ENCODE measurements at regions not wholly inside any gene's neighbourhood (a gene's known extent, or its start where the extent isn't known, plus 50 kb on each side); places are given as distances from the start of the nearest gene placed in this dataset.
"Not testable (repeated sequence)": the region's sequence is repeated elsewhere in the genome, so short reads cannot be mapped to it uniquely, and the experiment has no call there.

GRCh38 chr1:110260194-110260593, 50.1 kb downstream of the KCNC4 start:
- DNase-seq (ENCODE audit: low read depth in 2 of 2), result no peak

- DNase-seq (ENCODE audit: low read depth in 2 of 2), result no peak
Measured at GRCh38 chr1:110262296-110262695, 52.2 kb downstream of the KCNC4 start.

- DNase-seq (ENCODE audit: low read depth in 2 of 2), result peak in 1 of 2 donors; percentile 26
Measured at GRCh38 chr1:110262846-110263631, 52.9 kb downstream of the KCNC4 start.

GRCh38 chr1:110264430-110264829, 54.3 kb downstream of the KCNC4 start:
- DNase-seq (ENCODE audit: low read depth in 2 of 2), result peak in 1 of 2 donors; percentile 38

- DNase-seq (ENCODE audit: low read depth in 2 of 2), result no peak
Measured at GRCh38 chr1:110265186-110265585, 55.1 kb downstream of the KCNC4 start.

- no peak for DNase-seq (ENCODE audit: low read depth in 2 of 2)
Measured at GRCh38 chr1:110266834-110267233, 56.7 kb downstream of the KCNC4 start.

- DNase-seq (ENCODE audit: low read depth in 2 of 2), result no peak
Measured at GRCh38 chr1:110267260-110267659, 57.1 kb downstream of the KCNC4 start.

GRCh38 chr1:110272045-110272444, 61.9 kb downstream of the KCNC4 start:
- no peak for DNase-seq (ENCODE audit: low read depth in 2 of 2)

GRCh38 chr1:110273832-110274231, 63.7 kb downstream of the KCNC4 start:
- DNase-seq (ENCODE audit: low read depth in 2 of 2), result not testable (repeated sequence)

GRCh38 chr1:110280126-110280525, 59.1 kb upstream of the RBM15 start:
- no peak for DNase-seq (ENCODE audit: low read depth in 2 of 2)

GRCh38 chr1:110280804-110281203, 58.4 kb upstream of the RBM15 start:
- no peak for DNase-seq (ENCODE audit: low read depth in 2 of 2)

- no peak for DNase-seq (ENCODE audit: low read depth in 2 of 2)
Measured at GRCh38 chr1:110281363-110282290, 57.5 kb upstream of the RBM15 start.

GRCh38 chr1:110282395-110282794, 56.8 kb upstream of the RBM15 start:
- DNase-seq (ENCODE audit: low read depth in 2 of 2), result no peak

GRCh38 chr1:110283677-110284076, 55.5 kb upstream of the RBM15 start:
- no peak for DNase-seq (ENCODE audit: low read depth in 2 of 2)

- no peak for DNase-seq (ENCODE audit: low read depth in 2 of 2)
Measured at GRCh38 chr1:110285316-110285715, 53.9 kb upstream of the RBM15 start.

- no peak for DNase-seq (ENCODE audit: low read depth in 2 of 2)
Measured at GRCh38 chr1:110286564-110286963, 52.6 kb upstream of the RBM15 start.

GRCh38 chr1:110288111-110288510, 51.1 kb upstream of the RBM15 start:
- no peak for DNase-seq (ENCODE audit: low read depth in 2 of 2)

Data from lung microvascular endothelial cell (primary cell).